Left forelimb (tissue), 1 donor: ENCODE measurements at regions not wholly inside any gene's neighbourhood (a gene's known extent, or its start where the extent isn't known, plus 50 kb on each side); places are given as distances from the start of the nearest gene placed in this dataset.
"Not testable (repeated sequence)": the region's sequence is repeated elsewhere in the genome, so short reads cannot be mapped to it uniquely, and the experiment has no call there.

Source experiments
- DNase-seq: peaks from one replicate; pipeline ENCODE4 v3.0.0-alpha.2; 2018; ENCODE audit warnings: low spot score

GRCh38 chr9:86997156-86997555, 49.9 kb upstream of the GAS1 start:
- no peak for DNase-seq

GRCh38 chr9:86997951-86998350, 50.6 kb upstream of the GAS1 start:
- no peak for DNase-seq

GRCh38 chr9:87002517-87002916, 55.2 kb upstream of the GAS1 start:
- no peak for DNase-seq

GRCh38 chr9:87004016-87004415, 56.7 kb upstream of the GAS1 start:
- DNase-seq, result no peak

- no peak for DNase-seq
Observed at GRCh38 chr9:87006956-87007355, 59.6 kb upstream of the GAS1 start.

GRCh38 chr9:87007711-87008366, 60.5 kb upstream of the GAS1 start:
- DNase-seq, result no peak

GRCh38 chr9:87008667-87009066, 61.4 kb upstream of the GAS1 start:
- no peak for DNase-seq

GRCh38 chr9:87010626-87011025, 63.3 kb upstream of the GAS1 start:
- no peak for DNase-seq

GRCh38 chr9:87011551-87011950, 64.2 kb upstream of the GAS1 start:
- no peak for DNase-seq

GRCh38 chr9:87013490-87013889, 66.2 kb upstream of the GAS1 start:
- DNase-seq, result no peak

- DNase-seq, result no peak
Observed at GRCh38 chr9:87014436-87014835, 67.1 kb upstream of the GAS1 start.

- DNase-seq, result no peak
Observed at GRCh38 chr9:87016681-87017080, 69.4 kb upstream of the GAS1 start.

GRCh38 chr9:87020169-87020950, 73.1 kb upstream of the GAS1 start:
- DNase-seq, result no peak

GRCh38 chr9:87022178-87022577, 74.9 kb upstream of the GAS1 start:
- DNase-seq, result no peak

- no peak for DNase-seq
Observed at GRCh38 chr9:87026204-87026603, 78.9 kb upstream of the GAS1 start.

- DNase-seq, result not testable (repeated sequence)
Observed at GRCh38 chr9:87028836-87029235, 81.5 kb upstream of the GAS1 start.

GRCh38 chr9:87029905-87030304, 82.6 kb upstream of the GAS1 start:
- DNase-seq, result no peak

GRCh38 chr9:87034841-87035240, 87.5 kb upstream of the GAS1 start:
- DNase-seq, result no peak

GRCh38 chr9:87035879-87036278, 88.6 kb upstream of the GAS1 start:
- DNase-seq, result no peak

- DNase-seq, result no peak
Observed at GRCh38 chr9:87036506-87036905, 89.2 kb upstream of the GAS1 start.

- no peak for DNase-seq
Observed at GRCh38 chr9:87039809-87040392, 92.6 kb upstream of the GAS1 start.

GRCh38 chr9:87040410-87041009, 93.2 kb upstream of the GAS1 start:
- no peak for DNase-seq
